HepG2 (cell line): ENCODE measurements at regions not wholly inside any gene's neighbourhood (a gene's known extent, or its start where the extent isn't known, plus 50 kb on each side); places are given as distances from the start of the nearest gene placed in this dataset.
A peak's percentile ranks its signal among the peaks of the same experiment; 100 is the strongest.

Experiments used
- MEF2D ChIP-seq: sonication (generic); formaldehyde crosslinking; IDR thresholded peaks from 2 replicates; pipeline ENCODE4 v1.5.1; 2020; ENCODE audit warnings: mild to moderate bottlenecking, missing genetic modification reagents
- SIN3B ChIP-seq: fragments of 150-350 bp; IDR thresholded peaks from 2 replicates; pipeline ENCODE4 v1.6.1; 2014; ENCODE audit warnings: low read length
- ZNF747 ChIP-seq: sonication (generic); formaldehyde crosslinking; IDR thresholded peaks from 2 replicates; pipeline ENCODE4 v1.8.1; 2023; ENCODE audit warnings: missing genetic modification reagents, mild to moderate bottlenecking, borderline replicate concordance
- TF ChIP-seq, protein P1 (sequence below): IDR thresholded peaks from 2 replicates; pipeline ENCODE4 v1.6.1; 2012; ENCODE audit warnings: low read length, improper control_type of control experiment
- TF ChIP-seq, protein P2 (sequence below): sonication (generic); formaldehyde crosslinking; IDR thresholded peaks from 2 replicates; pipeline ENCODE4 v1.5.0; 2020; ENCODE audit warnings: mild to moderate bottlenecking, missing genetic modification reagents
- TF ChIP-seq, protein P3 (sequence below): sonication (generic); formaldehyde crosslinking; IDR thresholded peaks from 2 replicates; pipeline ENCODE4 v1.4.0; 2020; ENCODE audit warnings: missing genetic modification reagents
- TF ChIP-seq, protein P4 (sequence below): sonication (generic); formaldehyde crosslinking; IDR thresholded peaks from 2 replicates; pipeline ENCODE4 v1.4.0; 2020; ENCODE audit warnings: missing genetic modification reagents, borderline replicate concordance
- TF ChIP-seq, protein P5 (sequence below): sonication (generic); formaldehyde crosslinking; IDR thresholded peaks from 2 replicates; pipeline ENCODE4 v1.5.0; 2020; ENCODE audit warnings: mild to moderate bottlenecking, missing genetic modification reagents, borderline replicate concordance

DNA sequence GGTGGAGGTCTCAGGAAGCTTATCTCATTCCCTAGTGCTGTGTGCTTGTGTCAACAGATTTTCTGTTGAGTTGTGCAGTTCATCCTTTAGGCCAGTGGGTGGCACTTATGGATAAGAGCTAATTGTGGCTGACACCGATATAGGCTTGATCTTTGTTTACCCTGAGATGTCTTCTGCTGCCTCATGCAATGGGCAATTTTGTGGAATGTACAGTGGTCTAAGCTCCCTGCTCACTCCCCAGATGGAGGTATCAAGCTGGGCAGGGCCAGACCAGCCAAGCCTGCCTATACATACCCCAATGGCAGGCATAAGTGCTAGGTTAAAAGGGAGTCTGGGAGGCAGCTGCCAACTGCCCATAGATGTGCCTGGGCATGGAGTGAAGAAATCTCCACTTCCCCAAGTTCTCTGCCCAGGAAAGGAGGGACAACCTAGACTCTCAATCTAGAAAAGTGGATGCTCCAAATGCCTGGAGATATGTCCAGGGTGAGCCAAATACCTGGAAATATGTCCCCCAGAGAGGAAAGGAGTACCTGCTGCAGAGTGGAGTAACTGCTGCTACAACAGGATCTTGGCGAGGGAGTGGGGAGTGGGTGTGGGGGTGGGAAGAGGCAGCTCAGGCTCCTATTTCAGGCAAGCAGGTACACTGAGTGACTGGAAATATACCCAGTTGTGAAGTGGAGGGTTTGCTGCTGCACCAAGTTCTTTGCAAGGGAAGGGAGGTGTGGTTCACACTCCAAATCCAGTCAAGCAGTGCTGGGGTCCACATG is 53.2 kb upstream of the ARG1 start (continued):
- TF ChIP-seq, protein P1, sequence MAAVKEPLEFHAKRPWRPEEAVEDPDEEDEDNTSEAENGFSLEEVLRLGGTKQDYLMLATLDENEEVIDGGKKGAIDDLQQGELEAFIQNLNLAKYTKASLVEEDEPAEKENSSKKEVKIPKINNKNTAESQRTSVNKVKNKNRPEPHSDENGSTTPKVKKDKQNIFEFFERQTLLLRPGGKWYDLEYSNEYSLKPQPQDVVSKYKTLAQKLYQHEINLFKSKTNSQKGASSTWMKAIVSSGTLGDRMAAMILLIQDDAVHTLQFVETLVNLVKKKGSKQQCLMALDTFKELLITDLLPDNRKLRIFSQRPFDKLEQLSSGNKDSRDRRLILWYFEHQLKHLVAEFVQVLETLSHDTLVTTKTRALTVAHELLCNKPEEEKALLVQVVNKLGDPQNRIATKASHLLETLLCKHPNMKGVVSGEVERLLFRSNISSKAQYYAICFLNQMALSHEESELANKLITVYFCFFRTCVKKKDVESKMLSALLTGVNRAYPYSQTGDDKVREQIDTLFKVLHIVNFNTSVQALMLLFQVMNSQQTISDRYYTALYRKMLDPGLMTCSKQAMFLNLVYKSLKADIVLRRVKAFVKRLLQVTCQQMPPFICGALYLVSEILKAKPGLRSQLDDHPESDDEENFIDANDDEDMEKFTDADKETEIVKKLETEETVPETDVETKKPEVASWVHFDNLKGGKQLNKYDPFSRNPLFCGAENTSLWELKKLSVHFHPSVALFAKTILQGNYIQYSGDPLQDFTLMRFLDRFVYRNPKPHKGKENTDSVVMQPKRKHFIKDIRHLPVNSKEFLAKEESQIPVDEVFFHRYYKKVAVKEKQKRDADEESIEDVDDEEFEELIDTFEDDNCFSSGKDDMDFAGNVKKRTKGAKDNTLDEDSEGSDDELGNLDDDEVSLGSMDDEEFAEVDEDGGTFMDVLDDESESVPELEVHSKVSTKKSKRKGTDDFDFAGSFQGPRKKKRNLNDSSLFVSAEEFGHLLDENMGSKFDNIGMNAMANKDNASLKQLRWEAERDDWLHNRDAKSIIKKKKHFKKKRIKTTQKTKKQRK = no peak
- TF ChIP-seq, protein P2, sequence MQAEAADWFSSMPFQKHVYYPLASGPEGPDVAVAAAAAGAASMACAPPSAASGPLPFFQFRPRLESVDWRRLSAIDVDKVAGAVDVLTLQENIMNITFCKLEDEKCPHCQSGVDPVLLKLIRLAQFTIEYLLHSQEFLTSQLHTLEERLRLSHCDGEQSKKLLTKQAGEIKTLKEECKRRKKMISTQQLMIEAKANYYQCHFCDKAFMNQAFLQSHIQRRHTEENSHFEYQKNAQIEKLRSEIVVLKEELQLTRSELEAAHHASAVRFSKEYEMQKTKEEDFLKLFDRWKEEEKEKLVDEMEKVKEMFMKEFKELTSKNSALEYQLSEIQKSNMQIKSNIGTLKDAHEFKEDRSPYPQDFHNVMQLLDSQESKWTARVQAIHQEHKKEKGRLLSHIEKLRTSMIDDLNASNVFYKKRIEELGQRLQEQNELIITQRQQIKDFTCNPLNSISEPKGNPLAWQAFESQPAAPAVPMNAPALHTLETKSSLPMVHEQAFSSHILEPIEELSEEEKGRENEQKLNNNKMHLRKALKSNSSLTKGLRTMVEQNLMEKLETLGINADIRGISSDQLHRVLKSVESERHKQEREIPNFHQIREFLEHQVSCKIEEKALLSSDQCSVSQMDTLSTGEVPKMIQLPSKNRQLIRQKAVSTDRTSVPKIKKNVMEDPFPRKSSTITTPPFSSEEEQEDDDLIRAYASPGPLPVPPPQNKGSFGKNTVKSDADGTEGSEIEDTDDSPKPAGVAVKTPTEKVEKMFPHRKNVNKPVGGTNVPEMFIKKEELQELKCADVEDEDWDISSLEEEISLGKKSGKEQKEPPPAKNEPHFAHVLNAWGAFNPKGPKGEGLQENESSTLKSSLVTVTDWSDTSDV (CRISPR knock-in tag) = 0 out of 2 replicates have a peak, but pooled peaks have one; percentile 55
- TF ChIP-seq SIN3B = no peak
- TF ChIP-seq, protein P3, sequence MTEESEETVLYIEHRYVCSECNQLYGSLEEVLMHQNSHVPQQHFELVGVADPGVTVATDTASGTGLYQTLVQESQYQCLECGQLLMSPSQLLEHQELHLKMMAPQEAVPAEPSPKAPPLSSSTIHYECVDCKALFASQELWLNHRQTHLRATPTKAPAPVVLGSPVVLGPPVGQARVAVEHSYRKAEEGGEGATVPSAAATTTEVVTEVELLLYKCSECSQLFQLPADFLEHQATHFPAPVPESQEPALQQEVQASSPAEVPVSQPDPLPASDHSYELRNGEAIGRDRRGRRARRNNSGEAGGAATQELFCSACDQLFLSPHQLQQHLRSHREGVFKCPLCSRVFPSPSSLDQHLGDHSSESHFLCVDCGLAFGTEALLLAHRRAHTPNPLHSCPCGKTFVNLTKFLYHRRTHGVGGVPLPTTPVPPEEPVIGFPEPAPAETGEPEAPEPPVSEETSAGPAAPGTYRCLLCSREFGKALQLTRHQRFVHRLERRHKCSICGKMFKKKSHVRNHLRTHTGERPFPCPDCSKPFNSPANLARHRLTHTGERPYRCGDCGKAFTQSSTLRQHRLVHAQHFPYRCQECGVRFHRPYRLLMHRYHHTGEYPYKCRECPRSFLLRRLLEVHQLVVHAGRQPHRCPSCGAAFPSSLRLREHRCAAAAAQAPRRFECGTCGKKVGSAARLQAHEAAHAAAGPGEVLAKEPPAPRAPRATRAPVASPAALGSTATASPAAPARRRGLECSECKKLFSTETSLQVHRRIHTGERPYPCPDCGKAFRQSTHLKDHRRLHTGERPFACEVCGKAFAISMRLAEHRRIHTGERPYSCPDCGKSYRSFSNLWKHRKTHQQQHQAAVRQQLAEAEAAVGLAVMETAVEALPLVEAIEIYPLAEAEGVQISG (CRISPR knock-in tag) = no peak
- no peak for TF ChIP-seq MEF2D (CRISPR knock-in tag)
- TF ChIP-seq, protein P4, sequence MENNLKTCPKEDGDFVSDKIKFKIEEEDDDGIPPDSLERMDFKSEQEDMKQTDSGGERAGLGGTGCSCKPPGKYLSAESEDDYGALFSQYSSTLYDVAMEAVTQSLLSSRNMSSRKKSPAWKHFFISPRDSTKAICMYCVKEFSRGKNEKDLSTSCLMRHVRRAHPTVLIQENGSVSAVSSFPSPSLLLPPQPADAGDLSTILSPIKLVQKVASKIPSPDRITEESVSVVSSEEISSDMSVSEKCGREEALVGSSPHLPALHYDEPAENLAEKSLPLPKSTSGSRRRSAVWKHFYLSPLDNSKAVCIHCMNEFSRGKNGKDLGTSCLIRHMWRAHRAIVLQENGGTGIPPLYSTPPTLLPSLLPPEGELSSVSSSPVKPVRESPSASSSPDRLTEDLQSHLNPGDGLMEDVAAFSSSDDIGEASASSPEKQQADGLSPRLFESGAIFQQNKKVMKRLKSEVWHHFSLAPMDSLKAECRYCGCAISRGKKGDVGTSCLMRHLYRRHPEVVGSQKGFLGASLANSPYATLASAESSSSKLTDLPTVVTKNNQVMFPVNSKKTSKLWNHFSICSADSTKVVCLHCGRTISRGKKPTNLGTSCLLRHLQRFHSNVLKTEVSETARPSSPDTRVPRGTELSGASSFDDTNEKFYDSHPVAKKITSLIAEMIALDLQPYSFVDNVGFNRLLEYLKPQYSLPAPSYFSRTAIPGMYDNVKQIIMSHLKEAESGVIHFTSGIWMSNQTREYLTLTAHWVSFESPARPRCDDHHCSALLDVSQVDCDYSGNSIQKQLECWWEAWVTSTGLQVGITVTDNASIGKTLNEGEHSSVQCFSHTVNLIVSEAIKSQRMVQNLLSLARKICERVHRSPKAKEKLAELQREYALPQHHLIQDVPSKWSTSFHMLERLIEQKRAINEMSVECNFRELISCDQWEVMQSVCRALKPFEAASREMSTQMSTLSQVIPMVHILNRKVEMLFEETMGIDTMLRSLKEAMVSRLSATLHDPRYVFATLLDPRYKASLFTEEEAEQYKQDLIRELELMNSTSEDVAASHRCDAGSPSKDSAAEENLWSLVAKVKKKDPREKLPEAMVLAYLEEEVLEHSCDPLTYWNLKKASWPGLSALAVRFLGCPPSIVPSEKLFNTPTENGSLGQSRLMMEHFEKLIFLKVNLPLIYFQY (CRISPR knock-in tag) = no peak
- TF ChIP-seq ZNF747 (CRISPR knock-in tag) = no peak
- TF ChIP-seq, protein P5, sequence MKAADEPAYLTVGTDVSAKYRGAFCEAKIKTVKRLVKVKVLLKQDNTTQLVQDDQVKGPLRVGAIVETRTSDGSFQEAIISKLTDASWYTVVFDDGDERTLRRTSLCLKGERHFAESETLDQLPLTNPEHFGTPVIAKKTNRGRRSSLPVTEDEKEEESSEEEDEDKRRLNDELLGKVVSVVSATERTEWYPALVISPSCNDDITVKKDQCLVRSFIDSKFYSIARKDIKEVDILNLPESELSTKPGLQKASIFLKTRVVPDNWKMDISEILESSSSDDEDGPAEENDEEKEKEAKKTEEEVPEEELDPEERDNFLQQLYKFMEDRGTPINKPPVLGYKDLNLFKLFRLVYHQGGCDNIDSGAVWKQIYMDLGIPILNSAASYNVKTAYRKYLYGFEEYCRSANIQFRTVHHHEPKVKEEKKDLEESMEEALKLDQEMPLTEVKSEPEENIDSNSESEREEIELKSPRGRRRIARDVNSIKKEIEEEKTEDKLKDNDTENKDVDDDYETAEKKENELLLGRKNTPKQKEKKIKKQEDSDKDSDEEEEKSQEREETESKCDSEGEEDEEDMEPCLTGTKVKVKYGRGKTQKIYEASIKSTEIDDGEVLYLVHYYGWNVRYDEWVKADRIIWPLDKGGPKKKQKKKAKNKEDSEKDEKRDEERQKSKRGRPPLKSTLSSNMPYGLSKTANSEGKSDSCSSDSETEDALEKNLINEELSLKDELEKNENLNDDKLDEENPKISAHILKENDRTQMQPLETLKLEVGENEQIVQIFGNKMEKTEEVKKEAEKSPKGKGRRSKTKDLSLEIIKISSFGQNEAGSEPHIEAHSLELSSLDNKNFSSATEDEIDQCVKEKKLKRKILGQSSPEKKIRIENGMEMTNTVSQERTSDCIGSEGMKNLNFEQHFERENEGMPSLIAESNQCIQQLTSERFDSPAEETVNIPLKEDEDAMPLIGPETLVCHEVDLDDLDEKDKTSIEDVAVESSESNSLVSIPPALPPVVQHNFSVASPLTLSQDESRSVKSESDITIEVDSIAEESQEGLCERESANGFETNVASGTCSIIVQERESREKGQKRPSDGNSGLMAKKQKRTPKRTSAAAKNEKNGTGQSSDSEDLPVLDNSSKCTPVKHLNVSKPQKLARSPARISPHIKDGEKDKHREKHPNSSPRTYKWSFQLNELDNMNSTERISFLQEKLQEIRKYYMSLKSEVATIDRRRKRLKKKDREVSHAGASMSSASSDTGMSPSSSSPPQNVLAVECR (CRISPR knock-in tag) = no peak; the same call in 1 of the 2 replicates
